Lower leg skin (tissue), 3 donors: ENCODE measurements at regions not wholly inside any gene's neighbourhood (a gene's known extent, or its start where the extent isn't known, plus 50 kb on each side); places are given as distances from the start of the nearest gene placed in this dataset.

ENCODE experiments used
- POLR2A ChIP-seq, 2 donors: fragments of 450-650 bp; IDR thresholded peaks; one replicate each; pipeline ENCODE4 v1.6.1; 2016 to 2017; ENCODE audit warnings: antibody characterized with exemption in 2 of 2, mild to moderate bottlenecking in 1 of 2, moderate library complexity in 1 of 2
- TF ChIP-seq, protein P1 (sequence below), 3 donors: fragments of 450-650 bp; IDR thresholded peaks; one replicate each; pipeline ENCODE4 v1.5.1; 2016; ENCODE audit warnings: antibody characterized with exemption in 3 of 3, mild to moderate bottlenecking in 3 of 3, moderate library complexity in 2 of 3

DNA sequence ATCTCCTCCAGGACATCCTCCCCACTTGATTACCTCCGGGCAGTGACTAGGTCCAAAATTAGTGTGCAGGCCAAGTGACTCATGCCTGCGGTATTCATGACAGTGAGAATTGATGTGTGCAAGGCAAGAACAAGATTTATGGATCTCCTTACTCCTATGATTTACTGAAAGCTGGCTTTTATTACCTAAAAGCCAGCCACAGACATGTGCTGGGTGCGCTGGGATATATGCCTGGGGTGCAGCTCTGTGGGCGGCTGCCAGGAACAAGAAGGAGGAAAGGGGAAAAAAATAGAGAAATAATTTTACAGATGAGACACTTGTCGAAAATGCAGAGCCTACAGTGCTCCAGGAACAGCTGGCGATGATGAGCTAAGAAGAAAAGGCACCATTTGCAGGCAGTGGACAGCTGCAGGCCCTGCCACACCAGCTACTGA lies 359.3 kb downstream of the CMPK2 start:
- TF ChIP-seq, protein P1, sequence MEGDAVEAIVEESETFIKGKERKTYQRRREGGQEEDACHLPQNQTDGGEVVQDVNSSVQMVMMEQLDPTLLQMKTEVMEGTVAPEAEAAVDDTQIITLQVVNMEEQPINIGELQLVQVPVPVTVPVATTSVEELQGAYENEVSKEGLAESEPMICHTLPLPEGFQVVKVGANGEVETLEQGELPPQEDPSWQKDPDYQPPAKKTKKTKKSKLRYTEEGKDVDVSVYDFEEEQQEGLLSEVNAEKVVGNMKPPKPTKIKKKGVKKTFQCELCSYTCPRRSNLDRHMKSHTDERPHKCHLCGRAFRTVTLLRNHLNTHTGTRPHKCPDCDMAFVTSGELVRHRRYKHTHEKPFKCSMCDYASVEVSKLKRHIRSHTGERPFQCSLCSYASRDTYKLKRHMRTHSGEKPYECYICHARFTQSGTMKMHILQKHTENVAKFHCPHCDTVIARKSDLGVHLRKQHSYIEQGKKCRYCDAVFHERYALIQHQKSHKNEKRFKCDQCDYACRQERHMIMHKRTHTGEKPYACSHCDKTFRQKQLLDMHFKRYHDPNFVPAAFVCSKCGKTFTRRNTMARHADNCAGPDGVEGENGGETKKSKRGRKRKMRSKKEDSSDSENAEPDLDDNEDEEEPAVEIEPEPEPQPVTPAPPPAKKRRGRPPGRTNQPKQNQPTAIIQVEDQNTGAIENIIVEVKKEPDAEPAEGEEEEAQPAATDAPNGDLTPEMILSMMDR (IDR thresholded peaks at IDR 0.05): no peak
- no peak for TF ChIP-seq POLR2A (IDR thresholded peaks at IDR 0.05)
